ENCODE measurements at regions not wholly inside any gene's neighbourhood (a gene's known extent, or its start where the extent isn't known, plus 50 kb on each side); places are given as distances from the start of the nearest gene placed in this dataset.

- Mint-ChIP-seq H3K4me3 (ENCODE audit: unreplicated experiment) (no peak overlapping the region), H3K27me3 (ENCODE audit: insufficient read depth, unreplicated experiment) (peaks cover 16% of the 10 kb centered on the region), H3K9me3 (ENCODE audit: unreplicated experiment) (no peaks in the 10 kb centered on the region), H3K27ac (ENCODE audit: low read depth, unreplicated experiment) (no peak overlapping the region), H3K4me1 (ENCODE audit: insufficient read depth, unreplicated experiment) (no peaks in the 10 kb centered on the region), H3K36me3 (ENCODE audit: insufficient read depth, unreplicated experiment) (no peaks in the 10 kb centered on the region)
- ChIA-PET POLR2A (no interaction called here), CTCF (no interaction called here)
- no peak for TF ChIP-seq CTCF (IDR thresholded peaks at IDR 0.05; ENCODE audit: unreplicated experiment)
- no TSS peak for BruUV-seq (replicated peaks)
- intact Hi-C loops (cut with micrococcal nuclease): no loop called here
- DNase-seq (ENCODE audit: unreplicated experiment): no peak
Observed at GRCh38 chr6:18672852-18673251, 285.7 kb downstream of the RNF144B start.

GRCh38 chr6:18674346-18674745, 287.2 kb downstream of the RNF144B start:
- H3K27ac Mint-ChIP-seq (ENCODE audit: low read depth, unreplicated experiment): no peak overlapping the region
- BruUV-seq (replicated peaks): no TSS peak
- CTCF ChIA-PET: interaction anchor here (0.6 kb wide), 1 partner anchor 615 kb away, joined by 3 read pairs; no protein-coding TSS in a partner anchor

DNA sequence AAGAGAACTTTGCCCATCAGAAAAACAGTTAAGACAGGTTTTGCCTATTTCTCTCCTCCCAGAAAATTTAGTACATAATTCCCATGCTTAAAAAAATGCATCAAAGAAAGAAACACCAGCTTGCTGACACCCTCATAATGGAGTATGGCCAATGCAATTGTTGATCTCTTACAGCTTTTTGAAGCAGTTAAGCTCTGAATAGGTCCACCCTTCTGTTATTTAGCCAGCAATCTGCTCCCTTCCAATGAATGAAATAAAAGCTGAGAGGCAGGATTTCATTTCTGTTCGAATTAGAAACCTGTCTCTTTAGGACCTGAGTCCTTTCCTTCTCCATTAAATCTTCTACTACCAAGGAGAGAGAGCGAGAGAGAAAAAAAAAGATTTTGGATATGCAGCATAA, 288.7 kb downstream of the RNF144B start:
- ChIA-PET CTCF (interaction anchor here (0.6 kb wide), 1 partner anchor 169 kb away, joined by 3 read pairs; no protein-coding TSS in a partner anchor), POLR2A (interaction anchor here (0.6 kb wide), 1 partner anchor 1665 kb away, joined by 3 read pairs; no protein-coding TSS in a partner anchor)
- Mint-ChIP-seq H3K27me3 (ENCODE audit: insufficient read depth, unreplicated experiment) (peaks cover 34% of the 10 kb centered on the region), H3K4me1 (ENCODE audit: insufficient read depth, unreplicated experiment) (no peaks in the 10 kb centered on the region), H3K9me3 (ENCODE audit: unreplicated experiment) (no peaks in the 10 kb centered on the region), H3K36me3 (ENCODE audit: insufficient read depth, unreplicated experiment) (no peaks in the 10 kb centered on the region), H3K27ac (ENCODE audit: low read depth, unreplicated experiment) (no peak overlapping the region), H3K4me3 (ENCODE audit: unreplicated experiment) (no peak overlapping the region)
- intact Hi-C loops (cut with micrococcal nuclease): no loop called here
- TF ChIP-seq CTCF (IDR thresholded peaks at IDR 0.05; ENCODE audit: unreplicated experiment): no peak
- BruUV-seq (replicated peaks): no TSS peak
- no peak for DNase-seq (ENCODE audit: unreplicated experiment)

More at GRCh38 chr6:18674346-18674745, 287.2 kb downstream of the RNF144B start:
- intact Hi-C loops (cut with micrococcal nuclease): no loop called here
- TF ChIP-seq CTCF (IDR thresholded peaks at IDR 0.05; ENCODE audit: unreplicated experiment): no peak
- no peaks in the 10 kb centered on the region for H3K4me1 Mint-ChIP-seq (ENCODE audit: insufficient read depth, unreplicated experiment)
- H3K4me3 Mint-ChIP-seq (ENCODE audit: unreplicated experiment): no peak overlapping the region
- no peaks in the 10 kb centered on the region for H3K9me3 Mint-ChIP-seq (ENCODE audit: unreplicated experiment)
- H3K27me3 Mint-ChIP-seq (ENCODE audit: insufficient read depth, unreplicated experiment): peaks cover 18% of the 10 kb centered on the region
- no peaks in the 10 kb centered on the region for H3K36me3 Mint-ChIP-seq (ENCODE audit: insufficient read depth, unreplicated experiment)
- DNase-seq (ENCODE audit: unreplicated experiment): no peak
- POLR2A ChIA-PET: no interaction called here

GRCh38 chr6:18676548-18676947, 289.4 kb downstream of the RNF144B start:
- Mint-ChIP-seq H3K27me3 (ENCODE audit: insufficient read depth, unreplicated experiment) (peaks cover 40% of the 10 kb centered on the region), H3K9me3 (ENCODE audit: unreplicated experiment) (no peaks in the 10 kb centered on the region), H3K36me3 (ENCODE audit: insufficient read depth, unreplicated experiment) (no peaks in the 10 kb centered on the region), H3K4me1 (ENCODE audit: insufficient read depth, unreplicated experiment) (no peaks in the 10 kb centered on the region), H3K4me3 (ENCODE audit: unreplicated experiment) (no peak overlapping the region), H3K27ac (ENCODE audit: low read depth, unreplicated experiment) (no peak overlapping the region)
- no peak for DNase-seq (ENCODE audit: unreplicated experiment)
- BruUV-seq (replicated peaks): no TSS peak
- TF ChIP-seq CTCF (IDR thresholded peaks at IDR 0.05; ENCODE audit: unreplicated experiment): no peak
- intact Hi-C loops (cut with micrococcal nuclease): no loop called here
- ChIA-PET POLR2A (no interaction called here), CTCF (no interaction called here)

Data from MCF 10A (cell line).